H9 (cell line): ENCODE measurements at regions not wholly inside any gene's neighbourhood (a gene's known extent, or its start where the extent isn't known, plus 50 kb on each side); places are given as distances from the start of the nearest gene placed in this dataset.

ENCODE experiments used
- DNase-seq: peaks from one replicate; pipeline ENCODE4 v3.0.0-alpha.2; 2017
- H2AFZ ChIP-seq: one replicate; pipeline ENCODE4 v1.6.1; 2013; ENCODE audit warnings: mild to moderate bottlenecking, low read length, control low read depth, moderate library complexity
- H2AK5ac ChIP-seq: 2 replicates; pipeline ENCODE4 v1.6.1; 2013; ENCODE audit warnings: low read length, control low read depth, mixed read lengths; ENCODE audit not compliant: insufficient read length
- H2BK120ac ChIP-seq: one replicate; pipeline ENCODE4 v1.6.1; 2013; ENCODE audit warnings: low read depth, mild to moderate bottlenecking, low read length, control low read depth, inconsistent platforms; ENCODE audit not compliant: poor library complexity, severe bottlenecking
- H2BK12ac ChIP-seq: 2 replicates; pipeline ENCODE4 v1.6.1; 2013; ENCODE audit warnings: low read length, control low read depth, mixed read lengths, low read depth; ENCODE audit not compliant: insufficient read length
- H2BK15ac ChIP-seq: 2 replicates; pipeline ENCODE4 v1.6.1; 2013; ENCODE audit warnings: low read depth, low read length, control low read depth
- H2BK20ac ChIP-seq: one replicate; pipeline ENCODE4 v1.6.1; 2013; ENCODE audit warnings: low read depth, mild to moderate bottlenecking, low read length, control low read depth, inconsistent platforms; ENCODE audit not compliant: poor library complexity, severe bottlenecking
- H2BK5ac ChIP-seq: 2 replicates; pipeline ENCODE4 v1.6.1; 2013; ENCODE audit warnings: low read length, control low read depth, mixed read lengths; ENCODE audit not compliant: insufficient read length
- H3K14ac ChIP-seq: 2 replicates; pipeline ENCODE4 v1.6.1; 2013; ENCODE audit warnings: low read length, control low read depth; ENCODE audit not compliant: insufficient read depth
- H3K18ac ChIP-seq: 2 replicates; pipeline ENCODE4 v1.6.1; 2013; ENCODE audit warnings: low read depth, mild to moderate bottlenecking, mixed read lengths, low read length, control low read depth; ENCODE audit not compliant: insufficient read length
- H3K23ac ChIP-seq: 2 replicates; pipeline ENCODE4 v1.6.1; 2013; ENCODE audit warnings: low read length, control low read depth, mixed read lengths, low read depth; ENCODE audit not compliant: insufficient read length
- H3K23me2 ChIP-seq: 2 replicates; pipeline ENCODE4 v1.6.1; 2013; ENCODE audit warnings: low read depth, mild to moderate bottlenecking, mixed read lengths, low read length, control low read depth; ENCODE audit not compliant: insufficient read length, poor library complexity, severe bottlenecking
- H3K27ac ChIP-seq: 2 replicates; pipeline ENCODE4 v1.5.1; 2013; ENCODE audit warnings: low read length, control low read depth, mixed read lengths, low read depth; ENCODE audit not compliant: insufficient read length
- H3K27me3 ChIP-seq: 2 replicates; pipeline ENCODE4 v1.6.1; 2013; ENCODE audit warnings: low read length, control low read depth, inconsistent platforms; ENCODE audit not compliant: insufficient read depth
- H3K4ac ChIP-seq: 2 replicates; pipeline ENCODE4 v1.6.1; 2013; ENCODE audit warnings: low read depth, mild to moderate bottlenecking, control low read depth, inconsistent platforms, low read length, moderate library complexity
- H3K4me1 ChIP-seq: 2 replicates; pipeline ENCODE4 v1.6.1; 2013; ENCODE audit warnings: low read length, control low read depth, inconsistent platforms; ENCODE audit not compliant: insufficient read depth
- H3K4me2 ChIP-seq: 2 replicates; pipeline ENCODE4 v1.6.1; 2013; ENCODE audit warnings: low read length, control low read depth, mixed read lengths; ENCODE audit not compliant: insufficient read length, insufficient read depth
- H3K56ac ChIP-seq: 2 replicates; pipeline ENCODE4 v1.6.1; 2013; ENCODE audit warnings: low read depth, mild to moderate bottlenecking, mixed read lengths, low read length, control low read depth; ENCODE audit not compliant: insufficient read length
- H3K79me1 ChIP-seq: 2 replicates; pipeline ENCODE4 v1.6.1; 2013; ENCODE audit warnings: low read depth, mild to moderate bottlenecking, moderate library complexity, low read length, control low read depth, inconsistent platforms; ENCODE audit not compliant: insufficient read depth, poor library complexity, severe bottlenecking
- H3K79me2 ChIP-seq: 2 replicates; pipeline ENCODE4 v1.6.1; 2013; ENCODE audit warnings: low read length, control low read depth, inconsistent platforms; ENCODE audit not compliant: insufficient read depth
- H3K9ac ChIP-seq: 2 replicates; pipeline ENCODE4 v1.6.1; 2013; ENCODE audit warnings: low read length, control low read depth, mixed read lengths; ENCODE audit not compliant: insufficient read length; ENCODE audit errors: extremely low read depth
- H3K9me3 ChIP-seq: one replicate; pipeline ENCODE4 v1.6.1; 2013; ENCODE audit warnings: low read depth, low read length, inconsistent platforms; ENCODE audit not compliant: control insufficient read depth
- H3T11ph ChIP-seq: one replicate; pipeline ENCODE4 v1.6.1; 2013; ENCODE audit warnings: mild to moderate bottlenecking, low read length, control low read depth, inconsistent platforms
- H4K20me1 ChIP-seq: one replicate; pipeline ENCODE4 v1.6.1; 2013; ENCODE audit not compliant: control insufficient read depth, insufficient read length, insufficient read depth
- H4K5ac ChIP-seq: 2 replicates; pipeline ENCODE4 v1.6.1; 2013; ENCODE audit warnings: low read depth, mild to moderate bottlenecking, mixed read lengths, low read length, control low read depth; ENCODE audit not compliant: insufficient read length
- H4K8ac ChIP-seq: replicated peaks from 2 replicates; pipeline ENCODE4 v1.6.1; 2013; ENCODE audit warnings: low read length, control low read depth, mixed read lengths, low read depth; ENCODE audit not compliant: insufficient read length
- H4K91ac ChIP-seq: 2 replicates; pipeline ENCODE4 v1.6.1; 2013; ENCODE audit warnings: low read depth, mild to moderate bottlenecking, moderate library complexity, mixed read lengths, low read length, control low read depth; ENCODE audit not compliant: insufficient read length
- H3K27ac Mint-ChIP-seq, 3 experiments: 2 replicates in 2 of 3; 3 replicates in 1 of 3; pipeline ENCODE4 v1.8.0; 2020 to 2021; ENCODE audit warnings: mixed read lengths in 3 of 3, mild to moderate bottlenecking in 1 of 3, moderate library complexity in 1 of 3
- H3K27me3 Mint-ChIP-seq: 2 replicates; pipeline ENCODE4 v1.8.0; 2021; ENCODE audit warnings: low read depth, mild to moderate bottlenecking, moderate library complexity, mixed read lengths
- H3K36me3 Mint-ChIP-seq, 3 experiments: 2 replicates in 2 of 3; 3 replicates in 1 of 3; pipeline ENCODE4 v1.8.0; 2020 to 2021; ENCODE audit warnings: low read depth in 3 of 3, mixed read lengths in 3 of 3; ENCODE audit not compliant: insufficient read depth in 1 of 3
- H3K4me1 Mint-ChIP-seq, 2 experiments: 2 replicates each; pipeline ENCODE4 v1.8.0; 2020; ENCODE audit warnings: mixed read lengths in 2 of 2
- H3K4me3 Mint-ChIP-seq, 2 experiments: 2 replicates in 1 of 2; 3 replicates in 1 of 2; pipeline ENCODE4 v1.8.0; 2020 to 2021; ENCODE audit warnings: mild to moderate bottlenecking in 2 of 2, mixed read lengths in 2 of 2, moderate library complexity in 1 of 2
- H3K9me3 Mint-ChIP-seq, 2 experiments: 2 replicates in 1 of 2; 3 replicates in 1 of 2; pipeline ENCODE4 v1.8.0; 2020; ENCODE audit warnings: mild to moderate bottlenecking in 2 of 2, mixed read lengths in 2 of 2, moderate library complexity in 1 of 2
- CTCF ChIP-seq: fragments of 200-600 bp; sonication (generic); conservative IDR thresholded peaks from 3 replicates; pipeline ENCODE4 v1.8.0; 2021; ENCODE audit warnings: antibody characterized with exemption, mild to moderate bottlenecking
- WGBS: extraction: QIAGEN DNeasy Blood & Tissue Kit; methylation state at CpG from one replicate; pipeline ENCODE4 v1.1.7; 2013; ENCODE audit warnings: missing lambda C conversion rate, low lambda C conversion rate, mixed read lengths; ENCODE audit not compliant: insufficient read length; ENCODE audit errors: extremely low coverage; 5-methylcytosine and 5-hydroxymethylcytosine counted together

GRCh38 chr1:94721240-94721639 lies 98.9 kb upstream of the SLC44A3 start:
- WGBS: no CpG with 5 or more reads among the region's 7 CpGs
- no peaks in the 10 kb centered on the region for H3K9me3 Mint-ChIP-seq
- no peak overlapping the region for H4K8ac ChIP-seq
- no peak overlapping the region for H3K4me2 ChIP-seq
- no peak overlapping the region for H3K23ac ChIP-seq
- no peak overlapping the region for H3K4me3 Mint-ChIP-seq
- H3K9ac ChIP-seq: no peak overlapping the region
- no peaks in the 10 kb centered on the region for H3K23me2 ChIP-seq
- H3K14ac ChIP-seq: no peak overlapping the region
- no peak overlapping the region for H3K4ac ChIP-seq
- no peaks in the 10 kb centered on the region for H3K9me3 ChIP-seq
- H2BK5ac ChIP-seq: no peak overlapping the region
- TF ChIP-seq CTCF: no peak
- H3T11ph ChIP-seq: no peak overlapping the region
- no peaks in the 10 kb centered on the region for H3K27me3 ChIP-seq
- no peak for DNase-seq
- H4K91ac ChIP-seq: no peak overlapping the region
- no peaks in the 10 kb centered on the region; the same call in 1 of the 2 replicates for H3K79me2 ChIP-seq
- no peak overlapping the region for H2BK20ac ChIP-seq
- H3K18ac ChIP-seq: no peak overlapping the region
- no peak overlapping the region for H4K5ac ChIP-seq
- no peak overlapping the region for H2AFZ ChIP-seq
- H2BK12ac ChIP-seq: no peak overlapping the region
- no peak overlapping the region for H3K27ac ChIP-seq
- H2BK15ac ChIP-seq: no peak overlapping the region
- no peaks in the 10 kb centered on the region for H3K27me3 Mint-ChIP-seq
- no peak overlapping the region for H2BK120ac ChIP-seq
- H3K27ac Mint-ChIP-seq: no peak overlapping the region
- H2AK5ac ChIP-seq: no peak overlapping the region
- H3K79me1 ChIP-seq: no peaks in the 10 kb centered on the region
- H4K20me1 ChIP-seq: no peaks in the 10 kb centered on the region
- peaks cover 4 to 6% of the 10 kb centered on the region in 2 experiments for H3K4me1 Mint-ChIP-seq
- no peaks in the 10 kb centered on the region for H3K4me1 ChIP-seq
- H3K56ac ChIP-seq: no peak overlapping the region
- H3K36me3 Mint-ChIP-seq: no peaks in the 10 kb centered on the region
